ENCODE measurements at regions not wholly inside any gene's neighbourhood (a gene's known extent, or its start where the extent isn't known, plus 50 kb on each side); places are given as distances from the start of the nearest gene placed in this dataset.

- TF ChIP-seq, protein P1, sequence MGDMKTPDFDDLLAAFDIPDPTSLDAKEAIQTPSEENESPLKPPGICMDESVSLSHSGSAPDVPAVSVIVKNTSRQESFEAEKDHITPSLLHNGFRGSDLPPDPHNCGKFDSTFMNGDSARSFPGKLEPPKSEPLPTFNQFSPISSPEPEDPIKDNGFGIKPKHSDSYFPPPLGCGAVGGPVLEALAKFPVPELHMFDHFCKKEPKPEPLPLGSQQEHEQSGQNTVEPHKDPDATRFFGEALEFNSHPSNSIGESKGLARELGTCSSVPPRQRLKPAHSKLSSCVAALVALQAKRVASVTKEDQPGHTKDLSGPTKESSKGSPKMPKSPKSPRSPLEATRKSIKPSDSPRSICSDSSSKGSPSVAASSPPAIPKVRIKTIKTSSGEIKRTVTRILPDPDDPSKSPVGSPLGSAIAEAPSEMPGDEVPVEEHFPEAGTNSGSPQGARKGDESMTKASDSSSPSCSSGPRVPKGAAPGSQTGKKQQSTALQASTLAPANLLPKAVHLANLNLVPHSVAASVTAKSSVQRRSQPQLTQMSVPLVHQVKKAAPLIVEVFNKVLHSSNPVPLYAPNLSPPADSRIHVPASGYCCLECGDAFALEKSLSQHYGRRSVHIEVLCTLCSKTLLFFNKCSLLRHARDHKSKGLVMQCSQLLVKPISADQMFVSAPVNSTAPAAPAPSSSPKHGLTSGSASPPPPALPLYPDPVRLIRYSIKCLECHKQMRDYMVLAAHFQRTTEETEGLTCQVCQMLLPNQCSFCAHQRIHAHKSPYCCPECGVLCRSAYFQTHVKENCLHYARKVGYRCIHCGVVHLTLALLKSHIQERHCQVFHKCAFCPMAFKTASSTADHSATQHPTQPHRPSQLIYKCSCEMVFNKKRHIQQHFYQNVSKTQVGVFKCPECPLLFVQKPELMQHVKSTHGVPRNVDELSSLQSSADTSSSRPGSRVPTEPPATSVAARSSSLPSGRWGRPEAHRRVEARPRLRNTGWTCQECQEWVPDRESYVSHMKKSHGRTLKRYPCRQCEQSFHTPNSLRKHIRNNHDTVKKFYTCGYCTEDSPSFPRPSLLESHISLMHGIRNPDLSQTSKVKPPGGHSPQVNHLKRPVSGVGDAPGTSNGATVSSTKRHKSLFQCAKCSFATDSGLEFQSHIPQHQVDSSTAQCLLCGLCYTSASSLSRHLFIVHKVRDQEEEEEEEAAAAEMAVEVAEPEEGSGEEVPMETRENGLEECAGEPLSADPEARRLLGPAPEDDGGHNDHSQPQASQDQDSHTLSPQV (IDR thresholded peaks at IDR 0.05), result no peak
- no peak for TF ChIP-seq PAX8 (IDR thresholded peaks at IDR 0.05)
- TF ChIP-seq BMI1 (IDR thresholded peaks at IDR 0.05; ENCODE audit: borderline replicate concordance), result no peak
Measured at GRCh38 chr16:25370541-25370940, 112.9 kb upstream of the ZKSCAN2 start (continued).

DNA sequence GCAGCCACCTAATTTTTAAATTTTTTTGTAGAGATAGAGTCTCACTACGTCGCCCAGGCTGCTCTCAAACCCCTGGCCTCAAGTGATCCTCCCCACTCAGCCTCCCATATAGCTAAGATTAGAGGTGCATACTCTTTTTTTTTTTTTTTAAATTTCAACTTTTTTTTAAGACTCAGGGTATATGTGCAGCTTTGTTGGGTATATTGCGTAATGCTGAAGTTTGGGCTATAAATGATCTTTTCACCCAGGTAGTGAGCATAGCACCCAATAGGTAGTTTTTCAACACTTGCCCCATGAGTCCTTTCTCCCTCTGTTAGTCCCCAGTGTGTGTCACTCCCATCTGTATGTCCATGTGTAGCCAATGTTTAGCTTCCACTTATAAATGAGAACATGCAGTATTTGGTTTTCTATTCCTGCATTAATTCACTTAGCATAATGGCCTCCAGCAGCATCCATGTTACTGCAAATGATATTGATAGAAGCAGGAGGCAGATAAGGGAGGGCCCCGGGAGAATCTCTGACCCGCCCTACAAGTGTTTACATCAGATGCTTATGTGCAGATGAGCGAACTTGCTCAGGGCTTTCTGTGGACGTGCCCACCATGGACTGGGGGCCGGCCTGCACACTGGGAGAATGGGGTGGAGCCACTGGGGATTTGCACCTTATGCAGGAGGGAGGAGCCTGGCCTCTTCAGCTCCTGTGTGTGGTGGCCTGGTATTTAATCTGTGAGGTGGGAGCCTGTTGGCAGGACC lies 110.3 kb upstream of the ZKSCAN2 start:
- FAIRE-seq (no peak), DNase-seq (ENCODE audit: low read depth, low spot score) (no peak), ATAC-seq (no peak)
- H3K27me3 ChIP-seq (replicated peaks in 1 of 2; ENCODE audit: control insufficient read depth in 2 of 2, insufficient read depth in 2 of 2, low read length in 1 of 2), result no peaks in the 10 kb centered on the region; a peak in 2 of 4 replicates
- no TSS peak for BruUV-seq (replicated peaks)
- no peaks in the 10 kb centered on the region for H3K9me3 ChIP-seq (replicated peaks; ENCODE audit: control insufficient read depth, insufficient read depth, low read length)
- intact Hi-C loops (cut with micrococcal nuclease; ENCODE audit: unreplicated experiment), result no loop called here
- no peaks in the 10 kb centered on the region for H3K4me1 ChIP-seq (ENCODE audit: control insufficient read depth, insufficient read depth, low read length)
- H3K36me3 ChIP-seq (ENCODE audit: control insufficient read depth in 2 of 2, insufficient read depth in 2 of 2, low read length in 1 of 2), result no peaks in the 10 kb centered on the region
- H3K79me2 ChIP-seq (ENCODE audit: control insufficient read depth, insufficient read depth, low read length), result no peaks in the 10 kb centered on the region
- ChIA-PET SMC1A (ENCODE audit: uncharacterized antibody, unreplicated experiment) (no interaction called here), RAD21 (ENCODE audit: unreplicated experiment) (no interaction called here), POLR2A (interaction anchor here (0.6 kb wide), 1 partner anchor 74 kb away, joined by 3 read pairs; no protein-coding TSS in a partner anchor), CTCF (no interaction called here)
- H2AFZ ChIP-seq (ENCODE audit: control insufficient read depth, low read depth, low read length), result no peak overlapping the region
- no peak overlapping the region for H3K4me3 ChIP-seq
- no peaks in the 10 kb centered on the region for H4K20me1 ChIP-seq (ENCODE audit: control insufficient read depth, insufficient read depth)
- no peak overlapping the region for H3K27ac ChIP-seq (ENCODE audit: control insufficient read depth, insufficient read depth)
- WGBS (ENCODE audit: insufficient coverage, insufficient replicate concordance, low lambda C conversion rate, missing lambda C conversion rate), result 58% methylated on average over 8 of the region's 8 CpGs
- no peak overlapping the region for H3K4me2 ChIP-seq (ENCODE audit: control insufficient read depth, insufficient read depth)
- no peak overlapping the region for H3K9ac ChIP-seq (ENCODE audit: control insufficient read depth, insufficient read depth, low read length)
- in situ Hi-C loops (cut with MboI), result no loop called here
- TF ChIP-seq MEF2A (IDR thresholded peaks at IDR 0.05; ENCODE audit: insufficient read depth, low read depth, low read length), result no peak
- TF ChIP-seq MXI1 (IDR thresholded peaks at IDR 0.05; ENCODE audit: low read depth, low read length), result no peak
- TF ChIP-seq NFYA (IDR thresholded peaks at IDR 0.05; ENCODE audit: borderline replicate concordance, low read depth, low read length), result no peak
- TF ChIP-seq BRCA1 (IDR thresholded peaks at IDR 0.05; ENCODE audit: low read depth, low read length), result no peak
- no peak for TF ChIP-seq SUZ12 (IDR thresholded peaks at IDR 0.05; ENCODE audit: unreplicated experiment)
- no peak for TF ChIP-seq IRF4 (IDR thresholded peaks at IDR 0.05; ENCODE audit: low read depth, low read length)
- no peak for TF ChIP-seq RFX5 (IDR thresholded peaks at IDR 0.05; ENCODE audit: low read depth, low read length)
- TF ChIP-seq NFIC (IDR thresholded peaks at IDR 0.05; ENCODE audit: low read depth, low read length), result no peak
- no peak for TF ChIP-seq HCFC1 (IDR thresholded peaks at IDR 0.05; ENCODE audit: low read length)
- TF ChIP-seq, protein P1 (IDR thresholded peaks at IDR 0.05), result no peak
- no peak for TF ChIP-seq BHLHE40 (IDR thresholded peaks at IDR 0.05; ENCODE audit: borderline replicate concordance in 1 of 2, low read depth in 2 of 2, low read length in 1 of 2)
- TF ChIP-seq TCF12 (IDR thresholded peaks at IDR 0.05; ENCODE audit: low read depth, low read length), result no peak

Measured in GM12878 (cell line).